NCI-H2227 (cell line): ENCODE measurements at regions not wholly inside any gene's neighbourhood (a gene's known extent, or its start where the extent isn't known, plus 50 kb on each side); places are given as distances from the start of the nearest gene placed in this dataset.

ENCODE experiments used
- DNase-seq: peaks from one replicate; lab custom pipeline; 2025; ENCODE audit not compliant: unreplicated experiment; lab: John Stamatoyannopoulos, UW

GRCh38 chr4:180664766-180665368 is 1578.3 kb upstream of the TENM3 start:
- peak; percentile 84 for DNase-seq

GRCh38 chr4:180665481-180665880 is 1577.7 kb upstream of the TENM3 start:
- peak; percentile 23 for DNase-seq

- peak; percentile 59 for DNase-seq
Measured at GRCh38 chr4:180665994-180666824, 1577.0 kb upstream of the TENM3 start.

DNA sequence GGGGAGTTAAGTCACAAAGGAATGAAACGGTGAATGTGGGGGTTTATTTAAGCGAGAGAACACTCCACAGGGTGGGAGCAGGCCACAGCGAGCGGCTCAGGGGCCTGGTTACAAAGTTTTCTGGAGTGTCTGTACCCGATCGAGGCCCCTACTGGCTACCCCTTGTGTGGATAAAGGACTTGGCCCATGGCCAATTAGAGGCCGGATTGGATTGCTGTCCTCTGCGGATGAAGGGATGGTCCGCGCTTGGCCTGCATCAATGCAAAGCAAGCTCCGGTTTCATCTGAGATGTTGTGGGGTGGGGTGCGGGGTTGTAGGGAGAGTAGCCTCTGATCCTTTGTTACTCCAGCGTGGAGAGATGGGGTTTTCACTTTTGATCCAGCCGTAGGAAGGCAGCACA is 1574.5 kb upstream of the TENM3 start:
- no peak for DNase-seq

- DNase-seq, result peak; percentile 1
Measured at GRCh38 chr4:180669680-180670079, 1573.5 kb upstream of the TENM3 start.

- no peak for DNase-seq
Measured at GRCh38 chr4:180674619-180675358, 1568.4 kb upstream of the TENM3 start.

GRCh38 chr4:180675359-180675650 is 1567.9 kb upstream of the TENM3 start:
- DNase-seq, result no peak

DNA sequence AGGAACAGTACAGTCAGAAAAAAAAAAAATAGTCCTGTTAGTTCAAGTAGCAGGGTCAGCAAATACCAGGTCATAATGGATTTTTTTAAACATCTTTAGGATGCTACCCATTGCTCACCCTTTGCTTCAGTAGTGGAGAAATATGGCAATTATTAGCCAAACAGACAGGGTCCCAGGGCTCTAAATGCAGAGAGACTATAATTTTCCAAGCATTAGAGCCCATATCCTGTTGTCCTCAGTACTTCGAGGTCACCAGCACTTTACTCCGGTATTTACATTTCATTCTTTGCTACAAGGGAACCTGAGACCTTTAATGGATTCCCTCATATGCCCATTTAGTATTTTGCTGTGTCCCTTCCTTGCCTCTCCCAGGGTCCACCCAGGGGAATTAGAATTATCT is 1562.9 kb upstream of the TENM3 start:
- DNase-seq, result peak; percentile 78

DNA sequence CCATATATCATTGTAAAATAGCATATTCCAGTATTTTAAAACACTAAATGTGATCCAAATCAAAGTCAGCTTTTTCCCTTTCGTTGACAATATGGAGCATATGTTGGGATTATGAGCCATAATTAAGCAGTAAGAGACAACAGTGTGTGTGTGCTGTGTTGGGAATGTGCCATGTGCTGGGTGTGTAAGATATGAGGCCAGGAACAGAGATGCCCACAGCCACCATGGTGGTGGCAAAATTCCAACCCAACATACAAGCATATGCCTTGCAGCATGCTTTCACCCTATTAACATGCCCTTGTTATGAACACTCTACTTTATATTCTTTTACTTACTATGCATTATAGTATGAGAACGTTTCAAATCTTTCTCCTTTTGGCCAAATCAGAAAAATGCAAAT is 1560.4 kb upstream of the TENM3 start:
- DNase-seq, result no peak

DNA sequence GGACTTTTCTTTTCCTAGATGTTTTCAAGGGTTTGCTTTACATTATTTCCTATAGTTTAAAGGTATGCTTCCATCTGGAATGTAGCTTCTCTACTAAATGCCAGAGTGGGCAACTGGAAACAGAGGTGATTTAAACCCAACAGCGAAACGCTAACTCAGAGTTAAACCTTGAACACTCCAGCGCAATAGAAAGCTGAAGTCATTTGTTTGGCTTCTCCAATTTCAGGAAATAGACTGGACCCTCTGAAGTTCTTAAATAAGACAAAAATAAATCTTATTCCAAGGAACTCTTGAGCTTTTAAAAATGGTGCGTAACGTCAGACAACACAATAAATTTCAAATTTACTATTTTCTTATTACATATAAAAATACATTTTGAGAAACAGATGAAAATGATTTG is 1560.0 kb upstream of the TENM3 start:
- no peak for DNase-seq

DNA sequence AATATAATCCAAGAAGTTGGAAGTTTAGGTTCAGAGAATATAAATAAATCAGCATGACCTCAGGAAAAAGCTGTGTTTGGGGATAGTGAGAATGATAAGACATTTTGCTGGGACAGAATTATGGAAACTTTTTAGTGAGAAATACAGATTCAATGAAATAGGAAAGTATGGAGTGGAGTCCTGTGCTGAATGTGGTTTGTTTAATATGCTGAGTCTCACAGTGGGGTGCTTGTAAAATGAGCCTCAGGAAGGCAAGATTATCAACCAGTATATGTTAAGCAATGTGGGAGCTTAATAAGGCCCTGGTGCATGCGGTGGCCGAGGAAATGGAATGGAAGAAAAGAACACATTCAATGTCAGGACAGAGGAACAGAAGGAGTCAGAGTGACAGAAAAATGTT is 1554.7 kb upstream of the TENM3 start:
- DNase-seq, result no peak

DNA sequence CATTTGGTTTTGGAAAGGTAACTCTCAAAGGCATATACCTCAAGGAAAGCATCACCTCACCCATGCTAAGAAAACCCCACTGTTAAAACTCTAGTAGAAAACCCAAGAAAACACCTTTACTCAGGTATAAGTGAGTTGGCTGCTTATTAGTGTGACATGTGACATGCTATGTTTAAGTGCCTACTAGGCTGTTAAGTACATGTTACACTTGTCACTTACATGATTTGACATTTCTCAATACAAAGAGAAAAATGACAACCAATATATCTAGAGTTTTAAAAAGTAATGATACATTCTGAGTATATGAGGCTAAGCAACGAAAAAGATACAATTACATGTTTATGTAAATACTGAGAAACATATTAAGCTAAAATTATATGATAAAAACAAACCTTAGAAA is 1548.3 kb upstream of the TENM3 start:
- no peak for DNase-seq

DNA sequence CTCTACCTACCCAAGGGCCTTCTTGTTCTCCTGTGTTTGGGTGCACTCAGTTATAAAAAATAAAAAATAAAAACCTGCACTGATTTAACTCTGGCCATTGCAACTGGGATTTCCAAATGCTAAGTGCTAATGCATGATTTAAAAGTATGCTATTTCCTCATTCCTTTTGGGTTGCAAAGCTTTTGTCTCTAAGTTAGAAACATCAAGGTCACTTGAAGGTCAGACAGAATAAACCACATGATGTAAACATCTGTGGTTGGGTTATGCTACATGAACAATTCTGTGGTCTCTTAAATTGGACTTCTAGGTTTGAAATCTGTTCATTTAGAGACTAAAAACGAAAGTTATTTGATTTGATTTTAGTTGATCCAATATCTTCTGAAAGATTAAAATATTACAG is 1547.4 kb upstream of the TENM3 start:
- DNase-seq, result no peak

DNA sequence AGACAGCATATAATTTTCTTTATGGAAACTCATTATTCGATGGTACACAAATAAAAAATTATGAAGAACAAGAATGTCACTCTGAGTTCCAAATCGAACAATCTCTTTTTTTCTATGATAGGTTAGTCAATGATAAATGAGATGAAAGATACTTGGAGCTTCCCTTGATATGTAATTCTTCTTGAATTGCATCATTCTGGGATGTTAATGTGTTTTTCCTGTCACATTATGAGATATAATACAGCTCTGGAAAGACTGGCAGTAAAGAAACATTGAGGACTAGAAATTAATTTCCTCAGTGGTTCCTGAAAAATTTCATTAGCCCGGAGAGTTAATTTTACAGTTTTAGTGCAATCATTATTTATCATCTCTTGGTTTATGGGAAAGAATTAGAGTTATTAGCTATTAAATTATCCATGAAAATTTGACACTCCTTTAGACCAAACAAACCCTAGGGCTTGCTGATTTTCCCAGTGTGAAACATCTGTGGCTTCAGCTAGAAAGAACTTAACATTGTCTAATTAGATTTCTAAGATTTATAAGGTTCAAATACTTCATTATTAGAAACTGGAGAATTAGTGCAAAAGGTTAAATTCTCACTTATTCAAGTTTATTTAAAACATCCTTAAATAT is 1546.6 kb upstream of the TENM3 start:
- DNase-seq, result no peak

- DNase-seq, result no peak
Measured at GRCh38 chr4:180698550-180699195, 1544.5 kb upstream of the TENM3 start.

DNA sequence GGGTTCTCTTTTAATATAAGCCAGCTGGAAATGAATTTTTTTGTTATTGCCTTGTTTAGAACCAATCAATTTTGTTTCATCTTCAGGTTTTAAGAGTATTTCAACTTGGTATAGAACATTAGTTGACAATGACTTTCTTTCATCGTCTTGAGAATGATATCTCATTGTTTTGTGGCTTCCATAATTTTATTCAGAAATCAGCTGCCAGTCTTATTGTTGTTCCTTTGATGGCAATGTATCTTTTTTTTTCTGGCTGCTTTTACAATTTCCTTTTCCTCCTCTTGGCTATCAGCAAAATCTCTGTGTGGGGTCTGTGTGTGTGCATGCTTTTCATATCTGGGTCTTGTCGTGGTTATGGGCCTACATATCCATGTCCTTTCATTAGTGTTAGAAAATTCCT is 1536.4 kb upstream of the TENM3 start:
- no peak for DNase-seq

GRCh38 chr4:180710628-180711337 is 1532.4 kb upstream of the TENM3 start:
- DNase-seq, result no peak

- no peak for DNase-seq
Measured at GRCh38 chr4:180717451-180718033, 1525.7 kb upstream of the TENM3 start.

DNA sequence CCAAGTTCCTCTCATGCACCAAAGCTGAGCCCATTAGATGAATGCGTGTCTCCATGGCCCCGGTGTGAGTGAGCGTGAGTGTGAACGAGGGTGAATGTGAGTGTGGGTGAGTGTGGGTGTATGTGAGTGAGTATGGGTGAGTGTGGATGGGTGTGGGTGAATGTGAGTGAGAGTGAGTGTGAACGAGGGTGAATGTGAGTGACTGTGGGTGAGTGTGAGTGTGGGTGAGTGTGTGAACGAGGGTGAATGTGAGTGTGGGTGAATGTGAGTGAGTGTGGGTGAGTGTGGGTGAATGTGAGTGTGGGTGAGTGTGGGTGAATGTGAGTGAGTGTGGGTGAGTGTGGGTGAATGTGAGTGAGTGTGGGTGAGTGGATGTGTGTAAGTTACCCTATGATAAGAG is 1521.8 kb upstream of the TENM3 start:
- no peak for DNase-seq

DNA sequence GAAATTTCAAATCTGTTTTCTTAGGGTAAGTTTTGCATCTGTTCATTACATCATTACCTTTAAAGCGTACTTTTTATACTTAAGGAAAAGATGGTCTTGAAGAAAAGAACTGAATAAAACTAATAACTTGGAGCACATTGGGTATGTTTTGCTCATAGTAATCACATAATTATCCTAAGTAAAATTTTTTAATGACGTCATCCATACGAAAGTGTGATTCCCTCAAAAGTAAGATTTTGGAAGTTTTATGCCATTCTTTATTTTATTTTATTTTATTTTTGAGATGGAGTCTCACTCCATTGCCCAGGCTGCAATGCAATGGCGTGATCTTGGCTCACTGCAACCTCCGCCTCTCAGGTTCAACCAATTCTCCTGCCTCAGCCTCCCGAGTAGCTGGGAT is 1516.6 kb upstream of the TENM3 start:
- DNase-seq, result no peak
